EH (cell line): ENCODE measurements at regions not wholly inside any gene's neighbourhood (a gene's known extent, or its start where the extent isn't known, plus 50 kb on each side); places are given as distances from the start of the nearest gene placed in this dataset.

Experiments
- DNase-seq: peaks from one replicate; pipeline ENCODE4 v3.0.0-alpha.2; 2015; ENCODE audit warnings: low read depth

DNA sequence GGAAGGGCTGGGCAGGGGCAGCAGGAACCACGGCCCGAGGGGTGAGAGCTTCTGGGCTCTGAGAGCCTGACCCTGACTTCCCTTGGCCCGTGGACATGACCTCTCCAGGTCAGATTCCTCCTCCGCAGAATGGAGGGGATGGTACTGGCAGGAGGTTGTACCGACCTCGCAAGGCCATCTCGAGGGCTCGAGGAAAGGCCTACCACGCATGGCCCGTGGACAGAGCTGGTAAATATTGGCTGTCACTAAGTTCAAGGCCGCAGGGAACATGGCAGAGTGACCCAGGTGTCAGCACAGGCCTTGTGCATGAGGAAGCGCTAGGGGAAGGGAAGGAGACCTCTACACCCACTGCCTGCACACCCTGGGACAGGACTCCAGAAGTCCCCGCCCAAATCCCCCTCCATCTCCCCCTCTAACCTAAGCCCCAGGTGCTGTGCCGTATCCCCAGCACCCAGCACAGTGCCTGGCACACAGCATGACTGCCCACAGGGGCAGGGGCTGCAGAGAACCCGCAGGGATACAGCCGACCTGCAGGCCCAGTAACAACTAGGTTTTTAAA is 54.9 kb upstream of the PPP2R5C start:
- DNase-seq: no peak

DNA sequence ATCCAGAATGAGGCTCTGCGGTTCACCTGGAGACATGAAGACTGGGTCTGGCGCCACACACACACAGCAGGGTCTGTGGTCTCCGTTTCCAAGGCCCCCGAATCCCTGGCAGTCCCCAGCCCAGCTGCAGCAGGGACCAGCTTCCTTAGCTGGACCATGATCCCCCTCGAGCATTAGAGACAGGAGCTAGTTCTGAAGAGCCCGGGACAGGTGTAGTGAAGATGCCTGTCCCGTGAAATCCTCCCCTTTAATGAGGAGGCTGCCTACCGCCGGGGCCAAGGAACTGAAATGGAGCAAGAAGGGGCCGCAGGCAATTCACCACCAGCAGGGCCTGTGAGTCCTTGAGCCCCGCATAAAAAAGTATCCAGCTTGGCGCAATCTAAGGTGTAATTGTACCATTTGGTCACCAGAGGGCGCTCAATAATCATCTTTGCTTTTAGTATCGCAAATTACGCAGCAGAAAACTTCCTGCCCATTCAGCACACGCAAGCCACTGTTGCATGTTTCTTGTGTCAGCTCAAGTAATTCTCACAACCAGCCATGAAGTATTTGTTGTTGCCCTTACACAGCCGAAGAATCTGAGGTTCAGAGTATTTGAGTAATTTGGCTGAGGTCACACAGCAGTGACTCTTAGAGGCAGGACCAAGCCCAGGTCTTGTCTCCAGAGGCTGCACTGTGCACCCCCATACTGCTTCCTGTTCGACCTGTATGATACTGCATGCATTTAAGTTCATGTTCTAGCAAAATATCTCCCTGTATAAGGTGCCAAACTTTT is 54.3 kb upstream of the PPP2R5C start:
- peak; percentile 83 for DNase-seq

DNA sequence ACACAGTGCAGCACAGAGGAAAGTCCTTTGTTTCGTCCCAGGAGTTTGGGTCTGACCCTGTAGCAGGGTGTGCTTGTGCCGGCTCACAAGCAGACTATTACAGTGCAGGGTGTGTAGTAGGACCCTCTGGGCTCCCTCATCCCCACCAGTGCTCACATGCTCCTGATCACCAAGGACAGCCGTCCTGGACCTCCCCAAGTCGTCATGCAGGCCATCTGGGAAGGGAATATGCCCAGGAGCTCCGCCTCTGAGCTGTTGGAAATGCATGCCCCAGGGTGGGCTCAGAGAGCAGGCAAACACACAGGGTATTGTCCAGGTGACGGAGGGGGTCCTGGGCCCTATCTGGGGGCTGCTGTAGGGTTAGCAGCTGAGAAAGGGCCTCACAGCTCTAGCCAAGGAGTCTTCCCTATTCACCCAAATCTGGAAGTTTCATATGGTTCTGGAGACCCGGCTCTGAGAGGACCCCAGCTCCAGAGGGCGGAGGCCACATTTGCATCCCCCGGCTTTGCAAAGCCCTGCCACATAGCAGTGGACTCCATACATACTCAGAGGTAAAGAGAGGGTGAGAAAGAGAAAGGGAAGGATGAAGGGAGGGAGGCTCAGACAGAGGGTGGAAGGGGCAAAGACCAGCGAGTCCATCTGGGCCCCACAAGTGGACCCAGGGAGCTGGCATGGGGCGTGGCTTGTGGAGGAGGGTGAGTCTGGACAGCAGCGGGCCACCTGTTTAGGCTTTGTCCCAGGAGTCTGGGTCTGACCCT is 53.5 kb upstream of the PPP2R5C start:
- no peak for DNase-seq

- DNase-seq: no peak
These were observed 52.5 kb upstream of the PPP2R5C start for GRCh38 chr14:101708853-101709532.

- DNase-seq: no peak
These were observed 52.0 kb upstream of the PPP2R5C start for GRCh38 chr14:101709533-101709881.

DNA sequence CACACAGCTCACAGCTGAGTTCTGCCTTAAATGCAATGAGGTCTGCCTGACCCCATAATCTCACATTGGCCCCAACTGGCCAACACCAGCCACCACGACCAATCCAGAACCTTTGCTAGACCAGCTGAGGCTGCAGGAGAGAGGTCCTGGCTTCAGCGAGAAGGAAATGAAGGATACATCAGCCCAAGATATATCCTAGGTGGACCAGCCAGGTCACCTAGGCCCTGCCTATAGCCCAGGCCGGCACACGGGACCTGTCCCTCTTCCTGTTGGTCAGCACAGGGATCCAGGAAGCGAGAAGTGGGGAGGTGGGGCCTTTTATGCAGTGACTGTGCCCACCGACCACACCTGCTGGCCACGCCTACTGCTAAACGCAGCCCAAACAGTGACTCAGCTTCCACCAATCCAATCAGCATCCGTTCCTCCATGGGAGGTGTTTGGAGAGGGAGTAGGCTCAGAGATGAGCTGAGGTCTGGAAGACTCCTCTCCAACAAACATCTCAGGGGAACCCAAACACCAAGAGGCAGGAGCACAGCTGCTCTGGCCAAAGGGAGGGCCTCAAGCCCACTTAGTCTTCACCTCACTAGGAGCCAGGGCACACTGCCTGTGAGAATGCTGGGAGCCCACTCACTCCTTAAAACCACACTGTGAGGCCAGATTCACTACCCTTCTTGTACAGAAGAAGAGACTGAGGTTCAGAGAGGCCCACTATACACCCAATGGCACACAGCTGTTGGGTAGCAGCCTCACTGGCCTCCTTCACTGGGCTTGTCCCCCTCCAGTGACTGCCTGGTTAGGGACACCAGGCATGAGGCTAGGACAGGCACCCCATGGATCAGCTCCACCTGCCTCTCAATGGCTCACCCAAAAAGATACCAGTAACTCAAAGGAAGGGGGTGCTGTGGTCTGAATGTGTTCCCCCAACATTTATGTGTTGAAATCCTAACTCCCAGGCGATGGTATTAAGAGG is 51.3 kb upstream of the PPP2R5C start:
- DNase-seq: no peak

DNA sequence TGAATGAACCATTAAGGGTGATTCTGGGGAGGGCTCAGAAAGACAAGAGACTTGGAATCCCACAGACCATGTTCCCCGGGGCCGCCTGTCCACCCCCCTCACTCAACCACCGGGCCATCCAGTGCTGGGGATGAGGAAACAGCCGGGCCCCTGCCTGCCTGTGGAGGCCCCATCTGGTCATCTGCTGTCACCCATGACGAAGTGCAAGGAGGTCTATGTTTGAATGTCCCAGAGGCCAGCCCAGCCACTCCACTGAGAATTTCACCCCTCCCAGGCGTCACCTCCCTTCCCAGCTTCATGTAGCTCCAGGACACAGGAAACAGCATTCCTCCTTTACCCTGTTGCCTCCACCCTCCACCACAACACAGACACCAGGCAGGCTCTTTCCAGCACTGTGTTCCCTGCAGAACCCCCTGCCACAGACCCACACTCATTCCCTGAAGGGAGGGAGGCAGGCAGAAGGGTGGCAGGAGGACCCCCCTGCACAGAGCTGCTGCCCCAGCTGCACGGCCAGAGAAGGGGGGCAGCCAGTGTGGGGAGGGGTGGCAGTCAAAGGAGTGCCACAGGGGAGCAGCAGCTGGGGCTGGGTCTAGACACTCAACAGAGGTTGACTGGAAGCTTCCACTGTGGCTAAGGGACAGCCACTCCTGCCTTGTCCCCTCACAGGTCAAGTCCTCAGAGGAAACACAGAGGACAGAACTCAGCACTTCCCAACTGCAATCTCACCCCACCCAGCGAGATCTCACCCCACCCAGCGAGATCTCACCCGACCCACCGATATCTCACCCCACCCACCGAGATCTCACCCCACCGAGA is 50.3 kb upstream of the PPP2R5C start:
- DNase-seq: no peak
